GM18951 (cell line): ENCODE measurements at regions not wholly inside any gene's neighbourhood (a gene's known extent, or its start where the extent isn't known, plus 50 kb on each side); places are given as distances from the start of the nearest gene placed in this dataset.

Source experiments
- POLR2A ChIP-seq: IDR thresholded peaks from 4 replicates; pipeline ENCODE4 v1.6.1; 2011; ENCODE audit warnings: mild to moderate bottlenecking; ENCODE audit not compliant: insufficient read length, insufficient read depth; ENCODE audit errors: extremely low read depth
- in situ Hi-C: fragments of 300-500 bp; cut with MboI; formaldehyde crosslinking; loops from one replicate; pipeline ENCODE4 v1.12.0; 2022; ENCODE audit warnings: low sequenced_read_pairs, mixed read lengths, inconsistent platforms; ENCODE audit not compliant: unreplicated experiment

- in situ Hi-C loops = no loop called here
- no peak for TF ChIP-seq POLR2A
These were observed 225.4 kb downstream of the SEC14L1 start for GRCh38 chr17:77366206-77366557.

- TF ChIP-seq POLR2A = no peak
- in situ Hi-C loops = no loop called here
These were observed 225.9 kb downstream of the SEC14L1 start for GRCh38 chr17:77366558-77367245.

GRCh38 chr17:77369544-77369971 is 228.8 kb downstream of the SEC14L1 start:
- in situ Hi-C loops = no loop called here
- no peak for TF ChIP-seq POLR2A

- in situ Hi-C loops = no loop called here
- no peak for TF ChIP-seq POLR2A
These were observed 229.8 kb downstream of the SEC14L1 start for GRCh38 chr17:77370586-77370985.

- in situ Hi-C loops = no loop called here
- TF ChIP-seq POLR2A = no peak
These were observed 230.5 kb downstream of the SEC14L1 start for GRCh38 chr17:77371117-77371887.

- in situ Hi-C loops = no loop called here
- no peak for TF ChIP-seq POLR2A
These were observed 231.2 kb downstream of the SEC14L1 start for GRCh38 chr17:77371888-77372443.

- in situ Hi-C loops = no loop called here
- TF ChIP-seq POLR2A = peak; percentile 26
These were observed 231.9 kb downstream of the SEC14L1 start for GRCh38 chr17:77372444-77373298.

- TF ChIP-seq POLR2A = peak; percentile 9
- in situ Hi-C loops = no loop called here
These were observed 232.8 kb downstream of the SEC14L1 start for GRCh38 chr17:77373299-77374169.

- in situ Hi-C loops = no loop called here
- peak; percentile 25 for TF ChIP-seq POLR2A
These were observed 233.6 kb downstream of the SEC14L1 start for GRCh38 chr17:77374170-77374936.

GRCh38 chr17:77375108-77375916 is 234.5 kb downstream of the SEC14L1 start:
- TF ChIP-seq POLR2A = no peak
- in situ Hi-C loops = no loop called here
